ENCODE measurements at regions not wholly inside any gene's neighbourhood (a gene's known extent, or its start where the extent isn't known, plus 50 kb on each side); places are given as distances from the start of the nearest gene placed in this dataset.

DNA sequence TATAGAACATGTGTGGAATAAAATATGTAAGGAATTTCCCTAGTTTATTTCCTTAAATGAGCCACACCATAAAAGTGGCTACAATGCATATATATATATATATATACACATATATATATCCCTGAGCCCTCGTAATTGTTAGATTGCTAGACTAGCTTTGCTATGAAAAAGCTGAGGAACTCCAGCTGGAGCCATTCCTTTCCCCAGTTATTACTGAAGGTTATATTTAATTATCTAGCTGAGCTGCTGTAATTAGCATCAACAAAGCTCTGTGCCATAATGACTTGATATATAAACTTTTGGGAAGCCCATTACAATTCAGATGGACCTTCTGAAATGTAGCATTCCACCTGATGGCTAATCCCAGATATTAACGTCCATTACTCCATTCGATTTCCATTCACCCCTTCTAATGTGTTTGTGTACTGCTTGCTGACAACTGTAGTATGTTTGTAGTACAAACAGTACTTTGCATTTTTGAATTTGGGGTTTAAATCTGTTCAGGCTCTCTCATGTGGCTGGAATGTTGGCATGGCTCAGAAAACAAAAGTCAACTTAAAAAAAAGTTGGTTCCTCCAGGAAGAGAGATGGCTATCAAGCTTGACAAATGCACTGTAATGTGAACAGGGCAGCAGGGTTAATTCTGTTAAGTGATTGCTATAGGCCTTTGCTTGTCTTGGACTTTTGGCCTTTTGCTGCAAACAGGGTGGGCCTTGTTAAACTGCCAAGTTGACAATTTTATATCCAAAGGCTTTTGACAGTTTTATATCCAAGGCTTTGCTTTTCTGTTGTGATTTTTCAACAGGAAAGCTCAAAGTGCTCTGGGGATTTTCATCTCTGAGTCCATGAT is 170.0 kb downstream of the LTN1 start:
- TF ChIP-seq, protein P1, sequence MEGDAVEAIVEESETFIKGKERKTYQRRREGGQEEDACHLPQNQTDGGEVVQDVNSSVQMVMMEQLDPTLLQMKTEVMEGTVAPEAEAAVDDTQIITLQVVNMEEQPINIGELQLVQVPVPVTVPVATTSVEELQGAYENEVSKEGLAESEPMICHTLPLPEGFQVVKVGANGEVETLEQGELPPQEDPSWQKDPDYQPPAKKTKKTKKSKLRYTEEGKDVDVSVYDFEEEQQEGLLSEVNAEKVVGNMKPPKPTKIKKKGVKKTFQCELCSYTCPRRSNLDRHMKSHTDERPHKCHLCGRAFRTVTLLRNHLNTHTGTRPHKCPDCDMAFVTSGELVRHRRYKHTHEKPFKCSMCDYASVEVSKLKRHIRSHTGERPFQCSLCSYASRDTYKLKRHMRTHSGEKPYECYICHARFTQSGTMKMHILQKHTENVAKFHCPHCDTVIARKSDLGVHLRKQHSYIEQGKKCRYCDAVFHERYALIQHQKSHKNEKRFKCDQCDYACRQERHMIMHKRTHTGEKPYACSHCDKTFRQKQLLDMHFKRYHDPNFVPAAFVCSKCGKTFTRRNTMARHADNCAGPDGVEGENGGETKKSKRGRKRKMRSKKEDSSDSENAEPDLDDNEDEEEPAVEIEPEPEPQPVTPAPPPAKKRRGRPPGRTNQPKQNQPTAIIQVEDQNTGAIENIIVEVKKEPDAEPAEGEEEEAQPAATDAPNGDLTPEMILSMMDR (IDR thresholded peaks at IDR 0.05), result no peak
- TF ChIP-seq POLR2A (IDR thresholded peaks at IDR 0.05), result no peak
